Lower leg skin (tissue), 3 donors: ENCODE measurements at regions not wholly inside any gene's neighbourhood (a gene's known extent, or its start where the extent isn't known, plus 50 kb on each side); places are given as distances from the start of the nearest gene placed in this dataset.

Experiments used
- CTCF ChIP-seq, 3 donors: fragments of 450-650 bp; IDR thresholded peaks; one replicate each; pipeline ENCODE4 v1.5.1; 2016; ENCODE audit warnings: antibody characterized with exemption in 3 of 3, mild to moderate bottlenecking in 3 of 3, moderate library complexity in 2 of 3
- POLR2A ChIP-seq, 2 donors: fragments of 450-650 bp; IDR thresholded peaks; one replicate each; pipeline ENCODE4 v1.6.1; 2016 to 2017; ENCODE audit warnings: antibody characterized with exemption in 2 of 2, mild to moderate bottlenecking in 1 of 2, moderate library complexity in 1 of 2

DNA sequence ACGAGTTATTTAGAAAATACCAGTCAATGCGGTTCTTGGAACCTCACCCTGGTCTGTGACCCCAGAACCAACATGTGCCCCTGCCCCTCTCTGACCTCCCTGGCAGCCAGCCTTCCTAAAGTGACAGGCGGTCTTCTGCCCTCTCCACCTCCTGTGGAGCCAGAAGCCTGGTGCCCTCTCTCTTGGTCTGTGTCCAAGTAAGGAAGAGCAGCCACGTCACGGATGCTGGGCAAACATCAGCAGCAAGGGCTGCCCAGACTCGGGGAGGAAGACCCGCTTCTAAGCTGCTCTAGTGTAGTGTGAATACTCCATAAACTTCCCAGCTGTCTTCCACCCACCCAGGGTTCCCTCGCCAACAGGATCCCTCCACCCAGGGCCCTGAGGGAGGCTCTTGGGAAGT is 272.4 kb downstream of the BMP7 start:
- TF ChIP-seq CTCF (IDR thresholded peaks at IDR 0.05) (no peak), POLR2A (IDR thresholded peaks at IDR 0.05) (no peak)
